Astrocyte (in vitro differentiated cells and primary cell): ENCODE measurements at regions not wholly inside any gene's neighbourhood (a gene's known extent, or its start where the extent isn't known, plus 50 kb on each side); places are given as distances from the start of the nearest gene placed in this dataset.

ENCODE experiments used
- DNase-seq: peaks from one replicate; pipeline ENCODE4 v3.0.0-alpha.2; 2010; ENCODE audit warnings: low read depth
- FAIRE-seq: peaks from 2 replicates; lab custom pipeline; 2011; peaks lifted over from hg19 to GRCh38; lab: Jason Lieb, UNC
- H2AFZ ChIP-seq: 2 replicates; pipeline ENCODE4 v1.6.0; 2012; ENCODE audit warnings: low read depth, low read length, inconsistent platforms
- H3K27ac ChIP-seq: 2 replicates; pipeline ENCODE4 v1.5.1; 2011; ENCODE audit warnings: low read depth, low read length, inconsistent platforms
- H3K27me3 ChIP-seq: 2 replicates; pipeline ENCODE4 v1.6.0; 2011; ENCODE audit warnings: low read length, inconsistent platforms; ENCODE audit not compliant: insufficient read depth
- H3K36me3 ChIP-seq: 2 replicates; pipeline ENCODE4 v1.5.1; 2011; ENCODE audit warnings: low read length, inconsistent platforms; ENCODE audit not compliant: insufficient read depth
- H3K4me1 ChIP-seq: 2 replicates; pipeline ENCODE4 v1.5.1; 2011; ENCODE audit warnings: low read length, inconsistent platforms; ENCODE audit not compliant: insufficient read depth
- H3K4me2 ChIP-seq: 2 replicates; pipeline ENCODE4 v1.6.0; 2012; ENCODE audit warnings: low read length, inconsistent platforms
- H3K4me3 ChIP-seq: 2 replicates; pipeline ENCODE4 v1.5.1; 2011; ENCODE audit warnings: low read depth, mild to moderate bottlenecking, low read length, inconsistent platforms; ENCODE audit not compliant: insufficient read depth
- H3K79me2 ChIP-seq: 2 replicates; pipeline ENCODE4 v1.6.0; 2012; ENCODE audit warnings: mild to moderate bottlenecking, low read length, inconsistent platforms; ENCODE audit not compliant: insufficient read depth
- H3K9ac ChIP-seq: 2 replicates; pipeline ENCODE4 v1.6.0; 2012; ENCODE audit warnings: mild to moderate bottlenecking, low read length, inconsistent platforms
- H3K9me3 ChIP-seq: 2 replicates; pipeline ENCODE4 v1.5.1; 2012; ENCODE audit warnings: low read depth, mild to moderate bottlenecking, low read length, inconsistent platforms; ENCODE audit not compliant: insufficient read depth
- H4K20me1 ChIP-seq: 2 replicates; pipeline ENCODE4 v1.6.0; 2012; ENCODE audit warnings: low read length, inconsistent platforms; ENCODE audit not compliant: insufficient read depth
- H3K27ac Mint-ChIP-seq: one replicate; pipeline ENCODE4 v1.8.0; 2021; ENCODE audit warnings: mild to moderate bottlenecking, mixed read lengths; ENCODE audit not compliant: unreplicated experiment
- H3K27me3 Mint-ChIP-seq: one replicate; pipeline ENCODE4 v1.8.0; 2021; ENCODE audit warnings: low read depth, mixed read lengths; ENCODE audit not compliant: unreplicated experiment
- H3K36me3 Mint-ChIP-seq: one replicate; pipeline ENCODE4 v1.8.0; 2021; ENCODE audit warnings: low read depth, mixed read lengths; ENCODE audit not compliant: unreplicated experiment
- H3K4me1 Mint-ChIP-seq: one replicate; pipeline ENCODE4 v1.8.0; 2021; ENCODE audit warnings: low read depth, mixed read lengths; ENCODE audit not compliant: unreplicated experiment
- H3K4me3 Mint-ChIP-seq: one replicate; pipeline ENCODE4 v1.8.0; 2021; ENCODE audit warnings: mild to moderate bottlenecking, moderate library complexity, mixed read lengths; ENCODE audit not compliant: unreplicated experiment
- H3K9me3 Mint-ChIP-seq: one replicate; pipeline ENCODE4 v1.8.0; 2021; ENCODE audit warnings: mild to moderate bottlenecking, mixed read lengths; ENCODE audit not compliant: unreplicated experiment
- EZH2 ChIP-seq: IDR thresholded peaks from 2 replicates; pipeline ENCODE4 v1.6.1; 2012; ENCODE audit warnings: mild to moderate bottlenecking, low read length, inconsistent platforms; ENCODE audit not compliant: insufficient read depth
- TF ChIP-seq, protein P1 (sequence below): IDR thresholded peaks from 2 replicates; pipeline ENCODE4 v1.5.1; 2011; ENCODE audit warnings: low read depth, mild to moderate bottlenecking, inconsistent platforms, low read length, moderate library complexity; ENCODE audit not compliant: insufficient read depth

DNA sequence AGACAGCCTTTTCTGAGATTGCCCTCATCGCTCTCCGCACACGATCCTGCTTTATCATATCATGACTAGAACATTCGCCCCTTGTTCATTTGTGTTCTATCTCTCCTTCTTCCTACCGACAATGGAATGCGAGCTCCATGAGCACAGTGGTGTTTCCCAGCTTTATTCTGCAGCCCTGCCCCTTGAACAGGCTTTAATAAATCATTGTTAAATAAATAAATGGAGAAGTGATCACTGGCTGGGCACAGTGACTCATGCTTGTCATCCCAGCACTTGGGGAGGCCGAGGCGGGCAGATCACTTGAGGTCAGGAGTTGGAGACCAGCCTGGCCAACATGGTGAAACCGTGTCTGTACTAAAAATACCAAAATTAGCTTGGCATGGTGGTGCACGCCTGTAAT lies 1063.3 kb upstream of the EEF2KMT start:
- H3K36me3 Mint-ChIP-seq: no peaks in the 10 kb centered on the region
- peak overlapping the region; percentile 73 for H3K4me2 ChIP-seq

DNA sequence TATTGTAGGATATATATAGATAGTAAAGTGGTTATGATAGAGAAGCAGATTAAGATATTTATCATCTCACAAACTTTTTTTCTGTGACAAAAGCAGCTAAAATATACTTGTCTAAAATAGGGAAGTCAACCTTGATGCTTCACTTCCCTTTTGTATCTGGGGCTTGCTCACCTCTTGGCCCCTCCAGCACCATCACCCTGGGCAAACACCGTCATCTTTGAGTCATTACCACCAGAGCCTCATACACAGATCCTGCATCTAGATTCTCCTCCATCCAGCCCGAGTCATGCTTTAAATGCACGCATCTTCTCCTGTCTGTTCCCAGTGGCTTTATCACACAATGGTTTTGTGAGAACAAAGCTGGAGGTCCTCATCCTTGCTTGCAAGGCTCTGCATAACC lies 1062.7 kb upstream of the EEF2KMT start:
- Mint-ChIP-seq H3K4me1 (no peaks in the 10 kb centered on the region), H3K27ac (no peak overlapping the region), H3K9me3 (peaks cover 2% of the 10 kb centered on the region), H3K4me3 (no peak overlapping the region), H3K27me3 (no peaks in the 10 kb centered on the region), H3K36me3 (no peaks in the 10 kb centered on the region)
- no peak overlapping the region for H3K4me3 ChIP-seq
- TF ChIP-seq EZH2: no peak
- H3K4me1 ChIP-seq: no peaks in the 10 kb centered on the region
- H3K9ac ChIP-seq: peak overlapping the region; percentile 40
- H3K9me3 ChIP-seq: no peaks in the 10 kb centered on the region
- no peaks in the 10 kb centered on the region for H3K79me2 ChIP-seq
- no peaks in the 10 kb centered on the region for H3K36me3 ChIP-seq
- no peaks in the 10 kb centered on the region for H4K20me1 ChIP-seq
- peak overlapping the region; percentile 73 for H3K4me2 ChIP-seq
- H3K27me3 ChIP-seq: no peaks in the 10 kb centered on the region
- H2AFZ ChIP-seq: no peak overlapping the region
- H3K27ac ChIP-seq: peak overlapping the region; percentile 64
- FAIRE-seq (no peak), DNase-seq (peak; percentile 42)

More for the DNA sequence above, 1063.3 kb upstream of the EEF2KMT start:
- H3K36me3 ChIP-seq: no peaks in the 10 kb centered on the region
- H3K4me1 ChIP-seq: no peaks in the 10 kb centered on the region
- peak overlapping the region; percentile 40 for H3K9ac ChIP-seq
- H2AFZ ChIP-seq: no peak overlapping the region
- Mint-ChIP-seq H3K4me1 (no peaks in the 10 kb centered on the region), H3K27ac (no peak overlapping the region), H3K27me3 (peaks cover 3% of the 10 kb centered on the region), H3K9me3 (peaks cover 2% of the 10 kb centered on the region), H3K4me3 (no peak overlapping the region)
- no peaks in the 10 kb centered on the region for H3K79me2 ChIP-seq
- DNase-seq: peak; percentile 51
- peak overlapping the region; percentile 64 for H3K27ac ChIP-seq
- FAIRE-seq: no peak
- H3K27me3 ChIP-seq: no peaks in the 10 kb centered on the region
- TF ChIP-seq EZH2: no peak
- TF ChIP-seq, protein P1, sequence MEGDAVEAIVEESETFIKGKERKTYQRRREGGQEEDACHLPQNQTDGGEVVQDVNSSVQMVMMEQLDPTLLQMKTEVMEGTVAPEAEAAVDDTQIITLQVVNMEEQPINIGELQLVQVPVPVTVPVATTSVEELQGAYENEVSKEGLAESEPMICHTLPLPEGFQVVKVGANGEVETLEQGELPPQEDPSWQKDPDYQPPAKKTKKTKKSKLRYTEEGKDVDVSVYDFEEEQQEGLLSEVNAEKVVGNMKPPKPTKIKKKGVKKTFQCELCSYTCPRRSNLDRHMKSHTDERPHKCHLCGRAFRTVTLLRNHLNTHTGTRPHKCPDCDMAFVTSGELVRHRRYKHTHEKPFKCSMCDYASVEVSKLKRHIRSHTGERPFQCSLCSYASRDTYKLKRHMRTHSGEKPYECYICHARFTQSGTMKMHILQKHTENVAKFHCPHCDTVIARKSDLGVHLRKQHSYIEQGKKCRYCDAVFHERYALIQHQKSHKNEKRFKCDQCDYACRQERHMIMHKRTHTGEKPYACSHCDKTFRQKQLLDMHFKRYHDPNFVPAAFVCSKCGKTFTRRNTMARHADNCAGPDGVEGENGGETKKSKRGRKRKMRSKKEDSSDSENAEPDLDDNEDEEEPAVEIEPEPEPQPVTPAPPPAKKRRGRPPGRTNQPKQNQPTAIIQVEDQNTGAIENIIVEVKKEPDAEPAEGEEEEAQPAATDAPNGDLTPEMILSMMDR: no peak
- H4K20me1 ChIP-seq: no peaks in the 10 kb centered on the region
- no peak overlapping the region for H3K4me3 ChIP-seq
- H3K9me3 ChIP-seq: no peaks in the 10 kb centered on the region

DNA sequence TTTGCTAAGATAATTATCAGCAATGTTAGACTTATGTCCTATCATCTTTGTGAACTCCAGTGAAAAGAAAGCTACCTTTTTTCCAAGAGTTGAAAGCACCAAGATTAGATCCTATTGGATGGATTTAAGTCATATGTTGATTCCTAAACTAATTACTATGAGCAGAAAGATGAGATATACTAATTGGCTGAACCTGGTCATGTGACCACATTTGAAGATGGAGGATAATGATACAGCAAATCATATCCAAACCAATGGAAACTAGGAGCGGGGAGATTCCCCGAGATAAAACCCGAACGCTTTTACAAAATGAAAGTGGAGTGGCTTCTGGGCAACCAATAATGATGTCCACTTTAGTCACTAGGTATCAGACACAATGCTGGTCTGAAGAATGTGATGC lies 1060.2 kb upstream of the EEF2KMT start:
- Histone ChIP-seq H3K4me1 (no peaks in the 10 kb centered on the region), H3K27ac (no peak overlapping the region), H3K4me2 (no peak overlapping the region), H3K27me3 (no peaks in the 10 kb centered on the region), H4K20me1 (no peaks in the 10 kb centered on the region), H3K79me2 (no peaks in the 10 kb centered on the region), H3K9ac (no peak overlapping the region), H2AFZ (no peak overlapping the region), H3K4me3 (no peak overlapping the region), H3K36me3 (no peaks in the 10 kb centered on the region), H3K9me3 (no peaks in the 10 kb centered on the region)
- Mint-ChIP-seq H3K27ac (no peak overlapping the region), H3K4me1 (no peaks in the 10 kb centered on the region), H3K9me3 (peaks cover 2% of the 10 kb centered on the region), H3K4me3 (no peak overlapping the region), H3K27me3 (no peaks in the 10 kb centered on the region), H3K36me3 (no peaks in the 10 kb centered on the region)
- no peak for TF ChIP-seq EZH2
- TF ChIP-seq, protein P1: no peak
- DNase-seq (no peak), FAIRE-seq (no peak)
